HEK293 (cell line): ENCODE measurements at regions not wholly inside any gene's neighbourhood (a gene's known extent, or its start where the extent isn't known, plus 50 kb on each side); places are given as distances from the start of the nearest gene placed in this dataset.

Source experiments
- KLF10 ChIP-seq: fragments of 450-650 bp; IDR thresholded peaks from 2 replicates; pipeline ENCODE4 v1.5.1; 2018; ENCODE audit warnings: missing biosample characterization, mild to moderate bottlenecking, missing genetic modification characterization
- SP2 ChIP-seq: fragments of 450-650 bp; formaldehyde crosslinking; IDR thresholded peaks from 2 replicates; pipeline ENCODE4 v1.5.1; 2016; ENCODE audit warnings: missing biosample characterization, missing genetic modification characterization
- ZNF292 ChIP-seq: fragments of 450-650 bp; formaldehyde crosslinking; IDR thresholded peaks from 2 replicates; pipeline ENCODE4 v1.5.1; 2016; ENCODE audit warnings: low read depth, missing biosample characterization, missing genetic modification characterization, borderline replicate concordance
- ZNF311 ChIP-seq: fragments of 450-650 bp; formaldehyde crosslinking; IDR thresholded peaks from 2 replicates; pipeline ENCODE4 v1.5.1; 2017; ENCODE audit warnings: missing biosample characterization, missing genetic modification characterization, borderline replicate concordance
- ZNF366 ChIP-seq: fragments of 450-650 bp; formaldehyde crosslinking; conservative IDR thresholded peaks from 2 replicates; pipeline ENCODE4 v1.5.1; 2016; ENCODE audit warnings: missing biosample characterization, missing genetic modification characterization
- ZSCAN30 ChIP-seq: fragments of 450-650 bp; IDR thresholded peaks from 2 replicates; pipeline ENCODE4 v1.5.1; 2018; ENCODE audit warnings: missing biosample characterization, mild to moderate bottlenecking, missing genetic modification characterization, moderate library complexity
- TF ChIP-seq, protein P1 (sequence below): fragments of 450-650 bp; formaldehyde crosslinking; IDR thresholded peaks from 2 replicates; pipeline ENCODE4 v1.5.1; 2016; ENCODE audit warnings: missing biosample characterization, missing genetic modification characterization

DNA sequence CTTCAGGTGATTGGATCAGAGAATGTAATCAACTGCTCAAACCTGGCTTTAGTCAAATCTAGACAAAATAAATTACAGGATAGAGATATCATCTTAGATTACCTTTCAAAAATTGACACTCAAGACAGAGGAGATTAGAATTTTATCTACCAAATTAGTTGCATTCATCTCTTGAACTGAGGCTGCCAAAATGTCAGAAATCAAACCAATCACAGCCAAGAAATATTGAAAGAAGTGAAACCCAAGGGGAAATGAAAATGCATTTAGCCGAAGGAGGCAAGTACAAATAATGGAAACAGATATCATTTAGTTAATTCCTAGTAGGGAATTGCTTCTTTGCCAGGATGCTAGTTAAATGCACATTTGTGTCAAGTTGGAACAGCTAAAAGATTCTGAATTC is 261.1 kb upstream of the PDZRN3 start:
- TF ChIP-seq KLF10 (tag by site-specific recombination): no peak
- no peak for TF ChIP-seq ZNF366
- TF ChIP-seq ZSCAN30 (tag by site-specific recombination): no peak
- TF ChIP-seq ZNF311 (tag by site-specific recombination): no peak
- TF ChIP-seq, protein P1, sequence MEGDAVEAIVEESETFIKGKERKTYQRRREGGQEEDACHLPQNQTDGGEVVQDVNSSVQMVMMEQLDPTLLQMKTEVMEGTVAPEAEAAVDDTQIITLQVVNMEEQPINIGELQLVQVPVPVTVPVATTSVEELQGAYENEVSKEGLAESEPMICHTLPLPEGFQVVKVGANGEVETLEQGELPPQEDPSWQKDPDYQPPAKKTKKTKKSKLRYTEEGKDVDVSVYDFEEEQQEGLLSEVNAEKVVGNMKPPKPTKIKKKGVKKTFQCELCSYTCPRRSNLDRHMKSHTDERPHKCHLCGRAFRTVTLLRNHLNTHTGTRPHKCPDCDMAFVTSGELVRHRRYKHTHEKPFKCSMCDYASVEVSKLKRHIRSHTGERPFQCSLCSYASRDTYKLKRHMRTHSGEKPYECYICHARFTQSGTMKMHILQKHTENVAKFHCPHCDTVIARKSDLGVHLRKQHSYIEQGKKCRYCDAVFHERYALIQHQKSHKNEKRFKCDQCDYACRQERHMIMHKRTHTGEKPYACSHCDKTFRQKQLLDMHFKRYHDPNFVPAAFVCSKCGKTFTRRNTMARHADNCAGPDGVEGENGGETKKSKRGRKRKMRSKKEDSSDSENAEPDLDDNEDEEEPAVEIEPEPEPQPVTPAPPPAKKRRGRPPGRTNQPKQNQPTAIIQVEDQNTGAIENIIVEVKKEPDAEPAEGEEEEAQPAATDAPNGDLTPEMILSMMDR (tag by site-specific recombination): no peak
- TF ChIP-seq ZNF292 (tag by site-specific recombination): no peak
- no peak for TF ChIP-seq SP2
